ENCODE measurements at regions not wholly inside any gene's neighbourhood (a gene's known extent, or its start where the extent isn't known, plus 50 kb on each side); places are given as distances from the start of the nearest gene placed in this dataset.
"Not testable (repeated sequence)": the region's sequence is repeated elsewhere in the genome, so short reads cannot be mapped to it uniquely, and the experiment has no call there.

DNA sequence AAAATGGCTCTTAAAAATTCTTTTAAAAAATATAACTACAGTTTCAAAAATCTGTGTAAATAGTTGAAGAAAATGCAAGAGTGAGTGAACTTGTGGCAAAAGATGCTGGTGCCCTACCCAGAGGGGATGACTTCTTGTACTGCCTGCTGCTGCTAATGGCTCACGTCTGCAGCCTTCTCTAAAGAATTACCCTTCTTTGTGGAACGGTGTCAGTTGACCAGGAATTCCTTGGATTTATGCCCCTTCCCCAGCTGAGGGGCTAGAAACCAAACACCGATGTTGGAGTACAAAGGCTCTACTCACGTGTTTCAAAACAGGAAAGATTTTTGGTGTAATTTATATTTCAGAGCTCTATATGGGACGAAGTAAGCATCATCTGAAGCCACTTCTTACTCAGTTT, 1582.8 kb downstream of the OLFM4 start:
- ATAC-seq, result no peak
- TF ChIP-seq ESRRG (CRISPR knock-in tag; IDR thresholded peaks at IDR 0.05) (no peak), RARB (CRISPR knock-in tag; IDR thresholded peaks at IDR 0.05) (no peak), ZFP30 (CRISPR knock-in tag; IDR thresholded peaks at IDR 0.05) (no peak), OSR1 (CRISPR knock-in tag; IDR thresholded peaks at IDR 0.05) (no peak), CSDC2 (CRISPR knock-in tag; IDR thresholded peaks at IDR 0.05) (no peak), ZFP3 (CRISPR knock-in tag; IDR thresholded peaks at IDR 0.05) (no peak), ZNF8 (CRISPR knock-in tag; IDR thresholded peaks at IDR 0.05) (no peak), ZNF70 (CRISPR knock-in tag; IDR thresholded peaks at IDR 0.05) (no peak), SNAI2 (CRISPR knock-in tag; IDR thresholded peaks at IDR 0.05) (no peak), ZNF565 (CRISPR knock-in tag; conservative IDR thresholded peaks at IDR 0.05; ENCODE audit: low read depth) (no peak)
- TF ChIP-seq, protein P1, sequence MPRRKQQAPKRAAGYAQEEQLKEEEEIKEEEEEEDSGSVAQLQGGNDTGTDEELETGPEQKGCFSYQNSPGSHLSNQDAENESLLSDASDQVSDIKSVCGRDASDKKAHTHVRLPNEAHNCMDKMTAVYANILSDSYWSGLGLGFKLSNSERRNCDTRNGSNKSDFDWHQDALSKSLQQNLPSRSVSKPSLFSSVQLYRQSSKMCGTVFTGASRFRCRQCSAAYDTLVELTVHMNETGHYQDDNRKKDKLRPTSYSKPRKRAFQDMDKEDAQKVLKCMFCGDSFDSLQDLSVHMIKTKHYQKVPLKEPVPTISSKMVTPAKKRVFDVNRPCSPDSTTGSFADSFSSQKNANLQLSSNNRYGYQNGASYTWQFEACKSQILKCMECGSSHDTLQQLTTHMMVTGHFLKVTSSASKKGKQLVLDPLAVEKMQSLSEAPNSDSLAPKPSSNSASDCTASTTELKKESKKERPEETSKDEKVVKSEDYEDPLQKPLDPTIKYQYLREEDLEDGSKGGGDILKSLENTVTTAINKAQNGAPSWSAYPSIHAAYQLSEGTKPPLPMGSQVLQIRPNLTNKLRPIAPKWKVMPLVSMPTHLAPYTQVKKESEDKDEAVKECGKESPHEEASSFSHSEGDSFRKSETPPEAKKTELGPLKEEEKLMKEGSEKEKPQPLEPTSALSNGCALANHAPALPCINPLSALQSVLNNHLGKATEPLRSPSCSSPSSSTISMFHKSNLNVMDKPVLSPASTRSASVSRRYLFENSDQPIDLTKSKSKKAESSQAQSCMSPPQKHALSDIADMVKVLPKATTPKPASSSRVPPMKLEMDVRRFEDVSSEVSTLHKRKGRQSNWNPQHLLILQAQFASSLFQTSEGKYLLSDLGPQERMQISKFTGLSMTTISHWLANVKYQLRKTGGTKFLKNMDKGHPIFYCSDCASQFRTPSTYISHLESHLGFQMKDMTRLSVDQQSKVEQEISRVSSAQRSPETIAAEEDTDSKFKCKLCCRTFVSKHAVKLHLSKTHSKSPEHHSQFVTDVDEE (CRISPR knock-in tag; IDR thresholded peaks at IDR 0.05), result no peak
- TF ChIP-seq, protein P2, sequence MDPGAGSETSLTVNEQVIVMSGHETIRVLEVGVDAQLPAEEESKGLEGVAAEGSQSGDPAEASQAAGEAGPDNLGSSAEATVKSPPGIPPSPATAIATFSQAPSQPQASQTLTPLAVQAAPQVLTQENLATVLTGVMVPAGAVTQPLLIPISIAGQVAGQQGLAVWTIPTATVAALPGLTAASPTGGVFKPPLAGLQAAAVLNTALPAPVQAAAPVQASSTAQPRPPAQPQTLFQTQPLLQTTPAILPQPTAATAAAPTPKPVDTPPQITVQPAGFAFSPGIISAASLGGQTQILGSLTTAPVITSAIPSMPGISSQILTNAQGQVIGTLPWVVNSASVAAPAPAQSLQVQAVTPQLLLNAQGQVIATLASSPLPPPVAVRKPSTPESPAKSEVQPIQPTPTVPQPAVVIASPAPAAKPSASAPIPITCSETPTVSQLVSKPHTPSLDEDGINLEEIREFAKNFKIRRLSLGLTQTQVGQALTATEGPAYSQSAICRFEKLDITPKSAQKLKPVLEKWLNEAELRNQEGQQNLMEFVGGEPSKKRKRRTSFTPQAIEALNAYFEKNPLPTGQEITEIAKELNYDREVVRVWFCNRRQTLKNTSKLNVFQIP (CRISPR knock-in tag; IDR thresholded peaks at IDR 0.05; ENCODE audit: borderline replicate concordance, low read depth), result no peak

DNA sequence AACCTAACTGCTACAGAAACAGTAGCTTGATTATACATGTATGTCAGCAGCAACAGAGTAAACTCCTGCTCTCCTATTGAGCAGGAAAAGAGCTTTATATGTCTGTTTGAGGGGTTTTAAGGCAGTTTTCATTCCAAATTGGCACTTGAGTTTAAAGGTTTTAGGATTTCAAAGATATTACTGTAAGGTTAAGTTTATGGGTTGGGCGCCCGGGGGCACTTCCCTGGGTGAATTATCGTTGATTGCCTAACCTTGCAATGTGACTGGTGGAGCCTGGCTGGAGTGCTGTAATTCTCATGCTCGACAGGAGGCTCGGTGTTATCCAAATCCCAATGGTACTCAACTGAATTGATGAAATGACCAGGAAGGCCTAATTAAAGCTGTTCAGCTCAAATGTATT, 1586.1 kb downstream of the OLFM4 start:
- ATAC-seq, result no peak
- no peak for TF ChIP-seq TCF4 (CRISPR knock-in tag; IDR thresholded peaks at IDR 0.05; ENCODE audit: borderline replicate concordance)
- no peak for TF ChIP-seq RARB (CRISPR knock-in tag; IDR thresholded peaks at IDR 0.05)
- no peak for TF ChIP-seq ESRRG (CRISPR knock-in tag; IDR thresholded peaks at IDR 0.05)
- TF ChIP-seq ZFP30 (CRISPR knock-in tag; IDR thresholded peaks at IDR 0.05), result no peak
- no peak for TF ChIP-seq ISL1 (CRISPR knock-in tag; IDR thresholded peaks at IDR 0.05)
- TF ChIP-seq GLIS3 (CRISPR knock-in tag; IDR thresholded peaks at IDR 0.05), result no peak
- TF ChIP-seq ZC3H10 (CRISPR knock-in tag; IDR thresholded peaks at IDR 0.05), result no peak
- TF ChIP-seq, protein P3, sequence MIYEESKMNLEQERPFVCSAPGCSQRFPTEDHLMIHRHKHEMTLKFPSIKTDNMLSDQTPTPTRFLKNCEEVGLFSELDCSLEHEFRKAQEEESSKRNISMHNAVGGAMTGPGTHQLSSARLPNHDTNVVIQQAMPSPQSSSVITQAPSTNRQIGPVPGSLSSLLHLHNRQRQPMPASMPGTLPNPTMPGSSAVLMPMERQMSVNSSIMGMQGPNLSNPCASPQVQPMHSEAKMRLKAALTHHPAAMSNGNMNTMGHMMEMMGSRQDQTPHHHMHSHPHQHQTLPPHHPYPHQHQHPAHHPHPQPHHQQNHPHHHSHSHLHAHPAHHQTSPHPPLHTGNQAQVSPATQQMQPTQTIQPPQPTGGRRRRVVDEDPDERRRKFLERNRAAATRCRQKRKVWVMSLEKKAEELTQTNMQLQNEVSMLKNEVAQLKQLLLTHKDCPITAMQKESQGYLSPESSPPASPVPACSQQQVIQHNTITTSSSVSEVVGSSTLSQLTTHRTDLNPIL (CRISPR knock-in tag; IDR thresholded peaks at IDR 0.05; ENCODE audit: low read depth), result no peak
- no peak for TF ChIP-seq PPARA (CRISPR knock-in tag; IDR thresholded peaks at IDR 0.05; ENCODE audit: borderline replicate concordance)
- no peak for TF ChIP-seq SNAI2 (CRISPR knock-in tag; IDR thresholded peaks at IDR 0.05)
- no peak for TF ChIP-seq TOX (CRISPR knock-in tag; IDR thresholded peaks at IDR 0.05; ENCODE audit: borderline replicate concordance)
- no peak for TF ChIP-seq ZFP3 (CRISPR knock-in tag; IDR thresholded peaks at IDR 0.05)
- no peak for TF ChIP-seq OSR1 (CRISPR knock-in tag; IDR thresholded peaks at IDR 0.05)
- TF ChIP-seq ZNF70 (CRISPR knock-in tag; IDR thresholded peaks at IDR 0.05), result no peak
- no peak for TF ChIP-seq ARNTL (CRISPR knock-in tag; IDR thresholded peaks at IDR 0.05; ENCODE audit: borderline replicate concordance, low read depth)
- TF ChIP-seq, protein P4, sequence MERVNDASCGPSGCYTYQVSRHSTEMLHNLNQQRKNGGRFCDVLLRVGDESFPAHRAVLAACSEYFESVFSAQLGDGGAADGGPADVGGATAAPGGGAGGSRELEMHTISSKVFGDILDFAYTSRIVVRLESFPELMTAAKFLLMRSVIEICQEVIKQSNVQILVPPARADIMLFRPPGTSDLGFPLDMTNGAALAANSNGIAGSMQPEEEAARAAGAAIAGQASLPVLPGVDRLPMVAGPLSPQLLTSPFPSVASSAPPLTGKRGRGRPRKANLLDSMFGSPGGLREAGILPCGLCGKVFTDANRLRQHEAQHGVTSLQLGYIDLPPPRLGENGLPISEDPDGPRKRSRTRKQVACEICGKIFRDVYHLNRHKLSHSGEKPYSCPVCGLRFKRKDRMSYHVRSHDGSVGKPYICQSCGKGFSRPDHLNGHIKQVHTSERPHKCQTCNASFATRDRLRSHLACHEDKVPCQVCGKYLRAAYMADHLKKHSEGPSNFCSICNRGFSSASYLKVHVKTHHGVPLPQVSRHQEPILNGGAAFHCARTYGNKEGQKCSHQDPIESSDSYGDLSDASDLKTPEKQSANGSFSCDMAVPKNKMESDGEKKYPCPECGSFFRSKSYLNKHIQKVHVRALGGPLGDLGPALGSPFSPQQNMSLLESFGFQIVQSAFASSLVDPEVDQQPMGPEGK (CRISPR knock-in tag; IDR thresholded peaks at IDR 0.05; ENCODE audit: borderline replicate concordance), result no peak
- TF ChIP-seq CSDC2 (CRISPR knock-in tag; IDR thresholded peaks at IDR 0.05), result no peak
- TF ChIP-seq, protein P2 (CRISPR knock-in tag; IDR thresholded peaks at IDR 0.05; ENCODE audit: borderline replicate concordance, low read depth), result no peak
- no peak for TF ChIP-seq BACH2 (CRISPR knock-in tag; IDR thresholded peaks at IDR 0.05; ENCODE audit: borderline replicate concordance)
- TF ChIP-seq ZNF8 (CRISPR knock-in tag; IDR thresholded peaks at IDR 0.05), result no peak

DNA sequence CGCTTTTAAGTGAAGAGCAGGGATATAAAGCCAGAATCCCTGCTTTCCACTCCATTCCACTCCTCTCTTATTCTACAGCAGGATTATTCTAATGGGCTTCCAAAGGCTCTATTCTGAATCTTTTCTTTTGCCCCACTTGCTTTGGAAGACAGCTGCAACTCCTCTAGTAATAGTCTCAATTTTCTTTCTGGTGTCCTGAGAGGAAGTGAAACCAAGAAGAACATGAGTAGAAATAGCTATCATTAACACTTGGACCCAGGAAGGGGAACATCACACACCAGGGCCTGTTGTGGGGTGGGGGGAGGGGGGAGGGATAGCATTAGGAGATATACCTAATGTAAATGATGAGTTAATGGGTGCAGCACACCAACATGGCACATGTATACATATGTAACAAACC, 1597.9 kb downstream of the OLFM4 start:
- ATAC-seq, result not testable (repeated sequence)
